ENCODE measurements at regions not wholly inside any gene's neighbourhood (a gene's known extent, or its start where the extent isn't known, plus 50 kb on each side); places are given as distances from the start of the nearest gene placed in this dataset.

GRCh38 chr5:67699560-67699959 is 503.0 kb upstream of the CD180 start:
- Histone ChIP-seq H2AFZ (ENCODE audit: insufficient read depth, low read depth, low read length, poor library complexity, severe bottlenecking) (no peak overlapping the region), H3K4me2 (replicated peaks; ENCODE audit: low read depth, low read length, poor library complexity, severe bottlenecking) (no peak overlapping the region), H3K9ac (ENCODE audit: low read length) (no peak overlapping the region), H3K4me3 (ENCODE audit: control extremely low read depth in 1 of 5, extremely low read depth in 1 of 5, insufficient read depth in 1 of 5, low read depth in 2 of 5, low read length in 4 of 5) (no peak overlapping the region), H3K9me3 (ENCODE audit: control extremely low read depth in 1 of 3, control insufficient read depth in 2 of 3, insufficient read depth in 1 of 3, low read length in 2 of 3) (peaks cover 0 to 8% (median 0%) of the 10 kb centered on the region in 3 donors), H3K27ac (ENCODE audit: low read length in 2 of 2) (no peak overlapping the region), H3K27me3 (replicated peaks in 1 of 4; ENCODE audit: control extremely low read depth in 1 of 4, control insufficient read depth in 3 of 4, insufficient read depth in 4 of 4, low read length in 3 of 4) (no peaks in the 10 kb centered on the region), H3K79me2 (ENCODE audit: control insufficient read depth, insufficient read depth, low read length) (no peaks in the 10 kb centered on the region), H4K20me1 (ENCODE audit: control insufficient read depth, insufficient read depth, low read length, poor library complexity, severe bottlenecking) (no peaks in the 10 kb centered on the region), H3K36me3 (replicated peaks in 1 of 2; ENCODE audit: control extremely low read depth in 1 of 2, control insufficient read depth in 1 of 2, extremely low read depth in 1 of 2, insufficient read depth in 2 of 2, low read length in 1 of 2) (no peaks in the 10 kb centered on the region), H3K4me1 (ENCODE audit: control insufficient read depth in 2 of 2, insufficient read depth in 2 of 2, low read length in 2 of 2) (no peaks in the 10 kb centered on the region)
- H3K9me3 Mint-ChIP-seq (ENCODE audit: insufficient read depth): peaks cover 9% of the 10 kb centered on the region
- DNase-seq (no peak), ATAC-seq (ENCODE audit: low read depth) (no peak)
- H3K4me1 Mint-ChIP-seq: no peaks in the 10 kb centered on the region
- no peak for TF ChIP-seq EZH2 (IDR thresholded peaks at IDR 0.05; ENCODE audit: borderline replicate concordance, insufficient read depth, low read depth, low read length, poor library complexity, severe bottlenecking)
- no peak for TF ChIP-seq CTCF (IDR thresholded peaks at IDR 0.05)
- intact Hi-C loops (cut with micrococcal nuclease): no loop called here
- ChIA-PET CTCF (no interaction called here), POLR2A (no interaction called here)
- H3K27me3 Mint-ChIP-seq: peaks cover 4% of the 10 kb centered on the region
- no peak overlapping the region for H3K27ac Mint-ChIP-seq
- H3K4me3 Mint-ChIP-seq: no peak overlapping the region

GRCh38 chr5:67696446-67696845 is 499.8 kb upstream of the CD180 start:
- H3K4me3 Mint-ChIP-seq: no peak overlapping the region
- H3K4me3 ChIP-seq (ENCODE audit: control extremely low read depth in 1 of 5, extremely low read depth in 1 of 5, insufficient read depth in 1 of 5, low read depth in 2 of 5, low read length in 4 of 5): no peak overlapping the region
- H3K36me3 ChIP-seq (replicated peaks in 1 of 2; ENCODE audit: control extremely low read depth in 1 of 2, control insufficient read depth in 1 of 2, extremely low read depth in 1 of 2, insufficient read depth in 2 of 2, low read length in 1 of 2): no peaks in the 10 kb centered on the region
- H3K27ac Mint-ChIP-seq: no peak overlapping the region
- DNase-seq: no peak
- H2AFZ ChIP-seq (ENCODE audit: insufficient read depth, low read depth, low read length, poor library complexity, severe bottlenecking): no peak overlapping the region
- TF ChIP-seq CTCF (IDR thresholded peaks at IDR 0.05) (no peak), EZH2 (IDR thresholded peaks at IDR 0.05; ENCODE audit: borderline replicate concordance, insufficient read depth, low read depth, low read length, poor library complexity, severe bottlenecking) (no peak)
- ChIA-PET POLR2A (no interaction called here), CTCF (no interaction called here)
- peaks cover 4% of the 10 kb centered on the region for H3K27me3 Mint-ChIP-seq
- ATAC-seq (ENCODE audit: low read depth): no peak
- H3K79me2 ChIP-seq (ENCODE audit: control insufficient read depth, insufficient read depth, low read length): no peaks in the 10 kb centered on the region
- no peak overlapping the region for H3K4me2 ChIP-seq (replicated peaks; ENCODE audit: low read depth, low read length, poor library complexity, severe bottlenecking)
- no peaks in the 10 kb centered on the region for H3K9me3 Mint-ChIP-seq (ENCODE audit: insufficient read depth)
- no peaks in the 10 kb centered on the region for H4K20me1 ChIP-seq (ENCODE audit: control insufficient read depth, insufficient read depth, low read length, poor library complexity, severe bottlenecking)
- H3K27ac ChIP-seq (ENCODE audit: low read length in 2 of 2): no peak overlapping the region
- intact Hi-C loops (cut with micrococcal nuclease): no loop called here
- H3K9ac ChIP-seq (ENCODE audit: low read length): no peak overlapping the region
- H3K4me1 Mint-ChIP-seq: no peaks in the 10 kb centered on the region
- H3K27me3 ChIP-seq (replicated peaks in 1 of 4; ENCODE audit: control extremely low read depth in 1 of 4, control insufficient read depth in 3 of 4, insufficient read depth in 4 of 4, low read length in 3 of 4): no peaks in the 10 kb centered on the region
- H3K9me3 ChIP-seq (ENCODE audit: control extremely low read depth in 1 of 3, control insufficient read depth in 2 of 3, insufficient read depth in 1 of 3, low read length in 2 of 3): no peaks in the 10 kb centered on the region
- 91% methylated on average over 1 of the region's 1 CpG for WGBS (ENCODE audit: insufficient coverage)
- no peaks in the 10 kb centered on the region for H3K4me1 ChIP-seq (ENCODE audit: control insufficient read depth in 2 of 2, insufficient read depth in 2 of 2, low read length in 2 of 2)

Data from B cell (primary cell).